ENCODE measurements at regions not wholly inside any gene's neighbourhood (a gene's known extent, or its start where the extent isn't known, plus 50 kb on each side); places are given as distances from the start of the nearest gene placed in this dataset.
A peak's percentile ranks its signal among the peaks of the same experiment; 100 is the strongest.

DNA sequence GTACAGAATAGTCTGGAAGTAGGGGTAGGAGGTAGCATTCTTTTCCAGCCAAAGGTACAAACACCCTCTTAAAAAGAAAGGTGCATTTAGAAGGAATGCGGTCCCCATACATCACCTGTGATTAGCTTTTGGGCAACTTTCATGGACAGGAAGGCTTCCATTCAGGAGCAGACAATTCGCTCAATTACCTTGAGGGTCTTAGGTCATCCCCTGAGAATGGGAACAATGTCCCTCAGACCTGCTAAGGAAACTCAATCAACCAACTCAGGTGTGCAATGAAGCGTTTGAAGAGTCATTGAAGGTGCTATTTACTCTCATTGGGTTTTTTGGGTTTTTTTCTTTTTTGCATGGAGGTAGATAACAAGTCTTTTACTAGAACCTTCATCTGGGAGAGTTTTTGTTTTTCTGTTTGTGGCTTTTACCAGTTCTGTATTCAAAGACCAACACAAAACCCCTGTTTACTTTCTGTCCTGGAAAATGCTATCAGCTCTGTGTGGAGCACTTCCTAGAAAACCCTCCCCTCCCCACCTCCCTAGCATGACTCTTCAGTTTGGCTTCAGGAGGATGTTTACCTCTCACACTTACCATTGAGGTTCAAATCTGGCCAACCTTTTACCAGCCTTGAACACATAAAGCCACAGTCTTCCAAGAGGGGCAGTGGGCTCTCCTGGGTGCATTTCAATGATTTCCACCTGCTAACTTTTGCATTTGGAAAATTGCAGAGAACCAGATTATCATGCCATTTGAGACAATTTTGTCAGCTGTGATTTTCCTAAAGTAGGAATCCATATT is 271.2 kb upstream of the PRDM1 start:
- no peak overlapping the region for H3K4me3 ChIP-seq (ENCODE audit: control insufficient read depth, low read depth, low read length)
- DNase-seq (ENCODE audit: low read depth), result no peak
- TF ChIP-seq, protein P1, sequence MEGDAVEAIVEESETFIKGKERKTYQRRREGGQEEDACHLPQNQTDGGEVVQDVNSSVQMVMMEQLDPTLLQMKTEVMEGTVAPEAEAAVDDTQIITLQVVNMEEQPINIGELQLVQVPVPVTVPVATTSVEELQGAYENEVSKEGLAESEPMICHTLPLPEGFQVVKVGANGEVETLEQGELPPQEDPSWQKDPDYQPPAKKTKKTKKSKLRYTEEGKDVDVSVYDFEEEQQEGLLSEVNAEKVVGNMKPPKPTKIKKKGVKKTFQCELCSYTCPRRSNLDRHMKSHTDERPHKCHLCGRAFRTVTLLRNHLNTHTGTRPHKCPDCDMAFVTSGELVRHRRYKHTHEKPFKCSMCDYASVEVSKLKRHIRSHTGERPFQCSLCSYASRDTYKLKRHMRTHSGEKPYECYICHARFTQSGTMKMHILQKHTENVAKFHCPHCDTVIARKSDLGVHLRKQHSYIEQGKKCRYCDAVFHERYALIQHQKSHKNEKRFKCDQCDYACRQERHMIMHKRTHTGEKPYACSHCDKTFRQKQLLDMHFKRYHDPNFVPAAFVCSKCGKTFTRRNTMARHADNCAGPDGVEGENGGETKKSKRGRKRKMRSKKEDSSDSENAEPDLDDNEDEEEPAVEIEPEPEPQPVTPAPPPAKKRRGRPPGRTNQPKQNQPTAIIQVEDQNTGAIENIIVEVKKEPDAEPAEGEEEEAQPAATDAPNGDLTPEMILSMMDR (IDR thresholded peaks at IDR 0.05; ENCODE audit: control insufficient read depth, insufficient read depth, low read depth, low read length, missing control alignments), result no peak

DNA sequence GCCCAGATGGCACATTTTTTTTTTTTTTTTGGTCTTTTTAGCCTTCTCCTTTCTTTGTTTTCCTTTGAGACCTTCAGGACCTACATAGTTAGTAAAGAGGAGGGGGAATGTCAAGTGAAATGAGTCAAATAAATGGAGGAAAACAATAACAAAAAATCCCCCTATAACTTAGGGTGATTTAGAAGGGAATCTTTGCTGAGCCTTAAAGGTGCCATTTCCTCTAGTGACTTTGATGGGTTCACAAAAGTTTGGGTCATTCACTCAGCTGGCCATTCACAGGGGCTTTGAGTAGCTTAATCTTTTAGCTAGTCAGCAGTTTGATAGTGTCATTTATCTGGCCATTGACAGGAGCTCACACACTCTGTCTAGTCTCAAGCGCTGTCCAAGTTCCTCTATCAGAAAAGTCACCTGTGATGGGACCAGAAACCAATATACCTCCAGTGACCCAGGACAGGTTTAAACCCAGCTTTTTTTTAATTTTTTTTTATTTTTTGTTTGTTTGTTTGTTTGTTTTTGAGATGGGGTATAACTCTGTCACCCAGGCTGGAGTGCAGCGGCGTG is 275.1 kb upstream of the PRDM1 start:
- no peak overlapping the region for H3K4me3 ChIP-seq (ENCODE audit: control insufficient read depth, low read depth, low read length)
- DNase-seq (ENCODE audit: low read depth), result no peak
- TF ChIP-seq, protein P1 (IDR thresholded peaks at IDR 0.05; ENCODE audit: control insufficient read depth, insufficient read depth, low read depth, low read length, missing control alignments), result no peak

DNA sequence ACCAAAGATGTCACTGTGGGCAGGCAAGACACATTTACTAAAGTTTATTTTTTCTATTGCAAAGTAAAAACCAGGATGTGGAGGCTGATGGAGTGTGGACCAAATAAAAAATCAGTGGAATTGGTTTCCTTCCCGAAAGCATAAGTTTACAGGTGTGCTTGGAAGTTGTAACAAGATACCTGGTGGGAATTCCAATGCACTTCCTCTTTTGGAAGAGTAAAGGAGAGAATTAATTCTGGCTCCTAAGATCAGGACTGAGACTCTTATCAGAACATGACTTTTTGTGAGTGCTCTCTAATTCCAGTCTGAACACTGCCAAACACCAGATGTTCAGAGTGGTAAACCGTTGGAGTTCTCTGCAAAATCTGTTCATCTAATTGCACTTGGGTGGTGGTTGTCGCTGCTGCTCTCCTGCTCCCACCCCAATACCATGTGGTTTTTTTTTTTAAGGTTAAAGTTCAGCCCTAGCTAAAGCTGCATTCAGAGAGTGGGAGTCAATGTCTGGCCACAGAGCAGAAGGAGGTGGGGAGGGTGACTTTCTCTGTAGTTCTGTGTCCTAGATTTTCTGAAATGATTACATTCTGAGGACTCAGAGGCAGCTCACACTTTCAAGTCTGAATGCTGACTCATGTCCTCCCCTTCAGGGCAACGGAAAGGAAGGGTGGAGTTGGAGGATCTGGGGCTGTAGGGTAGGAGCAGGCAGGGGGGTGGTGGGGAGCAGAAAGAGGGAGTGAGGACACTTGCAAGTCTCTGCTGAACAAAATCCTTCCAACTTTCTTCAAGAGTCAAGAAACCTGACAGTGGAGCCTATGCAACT is 275.8 kb upstream of the PRDM1 start:
- no peak overlapping the region for H3K4me3 ChIP-seq (ENCODE audit: control insufficient read depth, low read depth, low read length)
- DNase-seq (ENCODE audit: low read depth), result peak; percentile 64
- TF ChIP-seq, protein P1 (IDR thresholded peaks at IDR 0.05; ENCODE audit: control insufficient read depth, insufficient read depth, low read depth, low read length, missing control alignments), result no peak

DNA sequence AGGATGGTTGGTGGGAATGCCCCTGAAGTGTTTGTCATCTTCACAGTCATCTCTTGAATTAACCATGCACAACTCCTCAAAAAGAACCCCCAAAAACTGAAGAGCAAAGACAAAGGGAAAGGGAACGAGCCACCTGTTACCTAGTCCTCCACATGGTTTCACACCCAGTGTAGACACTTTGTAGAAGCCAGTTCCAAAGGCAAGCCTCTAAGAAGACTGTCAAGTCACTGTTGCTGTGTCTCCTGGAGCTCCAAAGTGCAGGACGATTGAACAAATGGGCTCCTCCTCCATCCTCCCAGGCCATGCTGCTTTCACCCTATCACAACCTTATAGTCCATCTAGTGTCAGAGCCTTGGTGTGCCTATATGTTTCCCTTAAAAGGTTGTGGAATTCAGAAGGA is 277.6 kb upstream of the PRDM1 start:
- no peak overlapping the region for H3K4me3 ChIP-seq (ENCODE audit: control insufficient read depth, low read depth, low read length)
- TF ChIP-seq, protein P1 (IDR thresholded peaks at IDR 0.05; ENCODE audit: control insufficient read depth, insufficient read depth, low read depth, low read length, missing control alignments), result no peak
- DNase-seq (ENCODE audit: low read depth), result no peak

DNA sequence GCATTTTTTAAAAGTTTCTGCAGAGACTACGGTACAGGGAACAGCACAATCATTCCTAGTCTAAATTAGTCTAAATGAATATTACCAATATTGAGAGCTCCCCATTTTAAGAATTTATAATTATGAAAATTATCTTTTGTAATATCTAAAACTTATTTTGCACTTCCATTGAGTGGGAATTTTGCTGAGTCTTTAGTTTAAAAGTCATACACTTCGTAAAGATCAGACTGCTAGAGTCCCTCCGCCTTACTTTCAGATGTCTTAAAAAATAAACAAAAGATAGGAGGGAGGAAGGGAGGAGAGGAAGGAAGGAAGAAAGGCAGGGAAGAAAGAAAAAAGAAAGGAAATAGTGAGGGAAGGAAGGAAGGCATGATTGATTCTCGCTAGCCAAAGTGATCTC is 278.2 kb upstream of the PRDM1 start:
- TF ChIP-seq, protein P1 (IDR thresholded peaks at IDR 0.05; ENCODE audit: control insufficient read depth, insufficient read depth, low read depth, low read length, missing control alignments), result no peak
- no peak for DNase-seq (ENCODE audit: low read depth)

DNA sequence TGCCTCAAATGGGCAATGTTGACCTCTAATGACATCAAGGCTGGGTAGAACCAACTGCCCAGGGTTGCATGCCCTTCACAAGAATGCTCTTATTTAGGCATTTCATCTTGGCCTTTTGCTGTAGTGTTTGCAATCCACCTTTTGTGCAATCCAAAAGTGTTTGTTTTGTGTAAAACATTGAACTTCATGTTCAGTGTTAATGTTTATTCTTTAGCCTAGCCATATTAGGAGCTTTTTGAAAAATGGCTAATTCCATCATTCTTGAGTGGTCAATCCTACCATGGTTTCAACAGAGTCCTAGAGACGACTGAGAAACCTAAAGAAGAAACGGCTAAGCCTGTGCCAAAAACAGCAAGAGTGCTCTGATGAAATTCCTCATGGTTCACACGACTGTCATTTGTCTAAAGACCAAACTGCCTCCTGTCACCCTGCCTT is 279.6 kb upstream of the PRDM1 start:
- DNase-seq (ENCODE audit: low read depth), result no peak
- H3K4me3 ChIP-seq (ENCODE audit: control insufficient read depth, low read depth, low read length), result no peak overlapping the region
- TF ChIP-seq, protein P1 (IDR thresholded peaks at IDR 0.05; ENCODE audit: control insufficient read depth, insufficient read depth, low read depth, low read length, missing control alignments), result no peak

More for the DNA sequence above, 278.2 kb upstream of the PRDM1 start:
- no peak overlapping the region for H3K4me3 ChIP-seq (ENCODE audit: control insufficient read depth, low read depth, low read length)

Data from AG09309 (cell line).